NT2/D1 (cell line): ENCODE measurements at regions not wholly inside any gene's neighbourhood (a gene's known extent, or its start where the extent isn't known, plus 50 kb on each side); places are given as distances from the start of the nearest gene placed in this dataset.

Source experiments
- SUZ12 ChIP-seq: IDR thresholded peaks from 2 replicates; pipeline ENCODE4 v1.6.1; 2011; ENCODE audit not compliant: insufficient read length, insufficient read depth; ENCODE audit errors: extremely low read depth
- YY1 ChIP-seq: IDR thresholded peaks from 2 replicates; pipeline ENCODE4 v1.6.1; 2011; ENCODE audit not compliant: insufficient read length, insufficient read depth
- ZNF274 ChIP-seq: IDR thresholded peaks from 2 replicates; pipeline ENCODE4 v1.6.1; 2011; ENCODE audit warnings: mild to moderate bottlenecking, low read depth, low read length

- TF ChIP-seq ZNF274, result no peak
- no peak for TF ChIP-seq SUZ12
- TF ChIP-seq YY1, result no peak
Measured at GRCh38 chr16:51870296-51870854, 676.6 kb downstream of the TOX3 start.
